H1 (cell line): ENCODE measurements at regions not wholly inside any gene's neighbourhood (a gene's known extent, or its start where the extent isn't known, plus 50 kb on each side); places are given as distances from the start of the nearest gene placed in this dataset.

Experiments used
- CTCF ChIA-PET: fragments of 300-600 bp; sonication (Branson Sonifier 250); formaldehyde crosslinking; loops from one replicate; lab custom pipeline; 2021; ENCODE audit not compliant: partially characterized antibody; lab: Charles Lee
- POLR2A ChIA-PET: fragments of 300-600 bp; sonication (Branson Sonifier 250); formaldehyde crosslinking; loops from one replicate; lab custom pipeline; 2021; ENCODE audit warnings: inconsistent platforms; ENCODE audit not compliant: partially characterized antibody; lab: Charles Lee
- DNase-seq, 2 experiments: peaks; one replicate each; pipeline versions ENCODE4 v3.0.0 to v3.0.0-alpha.2; 2010 to 2022; ENCODE audit warnings: low spot score in 2 of 2, low read depth in 1 of 2, mixed read lengths in 1 of 2
- FAIRE-seq: peaks from 2 replicates; lab custom pipeline; 2011; peaks lifted over from hg19 to GRCh38; lab: Jason Lieb, UNC
- H2AFZ ChIP-seq: 2 replicates; pipeline ENCODE4 v1.8.1; 2012; ENCODE audit warnings: low read length, inconsistent platforms
- H2AK5ac ChIP-seq: 2 replicates; pipeline ENCODE4 v1.6.1; 2013; ENCODE audit warnings: low read depth, low read length
- H2BK120ac ChIP-seq: replicated peaks from 2 replicates; pipeline ENCODE3; 2013; ENCODE audit warnings: low read depth, low read length, inconsistent platforms
- H2BK12ac ChIP-seq: 2 replicates; pipeline ENCODE4 v1.6.1; 2013; ENCODE audit warnings: low read depth, low read length
- H2BK15ac ChIP-seq: 2 replicates; pipeline ENCODE4 v1.6.1; 2013; ENCODE audit warnings: low read length
- H2BK20ac ChIP-seq: 2 replicates; pipeline ENCODE4 v1.6.1; 2013; ENCODE audit warnings: low read length
- H2BK5ac ChIP-seq: 2 replicates; pipeline ENCODE4 v1.6.1; 2013; ENCODE audit warnings: low read depth, low read length
- H3K14ac ChIP-seq: 2 replicates; pipeline ENCODE4 v1.6.1; 2013; ENCODE audit warnings: inconsistent platforms; ENCODE audit not compliant: insufficient read length
- H3K18ac ChIP-seq: 2 replicates; pipeline ENCODE4 v1.6.1; 2013; ENCODE audit warnings: low read length; ENCODE audit errors: extremely low read depth
- H3K23ac ChIP-seq: 2 replicates; pipeline ENCODE4 v1.6.1; 2013; ENCODE audit warnings: inconsistent platforms; ENCODE audit not compliant: insufficient read length
- H3K23me2 ChIP-seq: 2 replicates; pipeline ENCODE4 v1.6.1; 2013; ENCODE audit warnings: low read depth, low read length
- H3K27ac ChIP-seq: 2 replicates; pipeline ENCODE4 v1.6.1; 2011; ENCODE audit warnings: low read depth, low read length, inconsistent platforms
- H3K27me3 ChIP-seq, 4 experiments: replicated peaks in 1 of 4; 1 replicate in 1 of 4; 2 replicates in 3 of 4; pipeline versions ENCODE4 v1.6.1 to v1.8.1; 2011 to 2013; ENCODE audit warnings: low read length in 3 of 4, mild to moderate bottlenecking in 3 of 4, inconsistent platforms in 2 of 4, mixed read lengths in 2 of 4, moderate library complexity in 1 of 4; ENCODE audit not compliant: control insufficient read depth in 3 of 4, insufficient read depth in 3 of 4; ENCODE audit errors: extremely low read depth in 1 of 4
- H3K36me3 ChIP-seq, 4 experiments: 2 replicates each; pipeline versions ENCODE4 v1.6.1 to v1.8.1; 2011 to 2013; ENCODE audit warnings: mild to moderate bottlenecking in 4 of 4, low read length in 3 of 4, moderate library complexity in 2 of 4, control low read depth in 1 of 4, inconsistent platforms in 1 of 4; ENCODE audit not compliant: insufficient read depth in 4 of 4, control insufficient read depth in 2 of 4
- H3K4ac ChIP-seq: replicated peaks from 2 replicates; pipeline ENCODE3; 2013; ENCODE audit warnings: low read length, low read depth, mixed read lengths, inconsistent platforms; ENCODE audit not compliant: insufficient read length
- H3K4me1 ChIP-seq, 4 experiments: replicated peaks in 1 of 4; 1 replicate in 1 of 4; 2 replicates in 3 of 4; pipeline versions ENCODE4 v1.6.1 to v1.8.1; 2011 to 2013; ENCODE audit warnings: low read length in 3 of 4, inconsistent platforms in 2 of 4, mixed read lengths in 1 of 4; ENCODE audit not compliant: insufficient read depth in 4 of 4, control insufficient read depth in 3 of 4
- H3K4me2 ChIP-seq, 2 experiments: 2 replicates each; pipeline versions ENCODE4 v1.6.1 to v1.8.1; 2011 to 2013; ENCODE audit warnings: low read depth in 2 of 2, low read length in 2 of 2, control low read depth in 1 of 2, inconsistent platforms in 1 of 2, mild to moderate bottlenecking in 1 of 2; ENCODE audit not compliant: insufficient read depth in 1 of 2
- H3K4me3 ChIP-seq, 4 experiments: fragments of 200-600, 300-600 bp in 1 of 4; sonication (generic), shearing (Covaris generic), sonication (Bioruptor Twin) in 1 of 4; 2 replicates each; pipeline versions ENCODE4 v1.5.1 to v1.8.1; 2011 to 2016; ENCODE audit warnings: low read length in 4 of 4, low read depth in 3 of 4, control low read depth in 2 of 4, inconsistent platforms in 2 of 4, mild to moderate bottlenecking in 2 of 4, mixed read lengths in 1 of 4, moderate library complexity in 1 of 4; ENCODE audit not compliant: insufficient read depth in 2 of 4; ENCODE audit errors: extremely low read depth in 1 of 4
- H3K56ac ChIP-seq: replicated peaks from 2 replicates; pipeline ENCODE3; 2013; ENCODE audit warnings: low read depth, mild to moderate bottlenecking, mixed read lengths, low read length, inconsistent platforms; ENCODE audit not compliant: insufficient read length
- H3K79me1 ChIP-seq: 2 replicates; pipeline ENCODE4 v1.6.1; 2013; ENCODE audit warnings: low read depth, low read length, control low read depth
- H3K79me2 ChIP-seq, 2 experiments: 2 replicates each; pipeline versions ENCODE4 v1.6.1 to v1.8.1; 2012 to 2013; ENCODE audit warnings: low read length in 2 of 2, mild to moderate bottlenecking in 2 of 2, inconsistent platforms in 1 of 2; ENCODE audit not compliant: insufficient read depth in 2 of 2, control insufficient read depth in 1 of 2
- H3K9ac ChIP-seq, 4 experiments: replicated peaks in 1 of 4; 1 replicate in 1 of 4; 2 replicates in 3 of 4; pipeline versions ENCODE4 v1.6.1 to v1.8.1; 2011 to 2013; ENCODE audit warnings: low read depth in 3 of 4, low read length in 3 of 4, control low read depth in 2 of 4, mild to moderate bottlenecking in 2 of 4, moderate library complexity in 2 of 4, inconsistent platforms in 1 of 4; ENCODE audit errors: extremely low read depth in 1 of 4
- H3K9me3 ChIP-seq, 2 experiments: 2 replicates each; pipeline versions ENCODE4 v1.6.1 to v1.8.1; 2012 to 2013; ENCODE audit warnings: mild to moderate bottlenecking in 2 of 2, moderate library complexity in 2 of 2, control low read depth in 1 of 2, inconsistent platforms in 1 of 2, low read depth in 1 of 2, low read length in 1 of 2, mixed read lengths in 1 of 2; ENCODE audit not compliant: insufficient read depth in 2 of 2
- H4K20me1 ChIP-seq, 2 experiments: replicated peaks in 1 of 2; 2 replicates each; pipeline versions ENCODE3 to v1.8.1; 2011 to 2013; ENCODE audit warnings: inconsistent platforms in 2 of 2, low read length in 2 of 2, mild to moderate bottlenecking in 1 of 2; ENCODE audit not compliant: insufficient read depth in 2 of 2, control insufficient read depth in 1 of 2
- H4K5ac ChIP-seq: 2 replicates; pipeline ENCODE4 v1.6.1; 2013; ENCODE audit warnings: low read length, low read depth, mixed read lengths, inconsistent platforms; ENCODE audit not compliant: insufficient read length
- H4K8ac ChIP-seq: 2 replicates; pipeline ENCODE4 v1.8.0; 2013; ENCODE audit warnings: mild to moderate bottlenecking, moderate library complexity, low read length, inconsistent platforms; ENCODE audit not compliant: insufficient read depth; ENCODE audit errors: extremely low read depth
- H4K91ac ChIP-seq: replicated peaks from 2 replicates; pipeline ENCODE3; 2013; ENCODE audit warnings: low read length, mixed read lengths, inconsistent platforms; ENCODE audit not compliant: insufficient read length
- CREB1 ChIP-seq: IDR thresholded peaks from 2 replicates; pipeline ENCODE4 v1.6.1; 2012; ENCODE audit warnings: inconsistent platforms
- CTCF ChIP-seq, 3 experiments: IDR thresholded peaks; 1 replicate in 2 of 3; 2 replicates in 1 of 3; pipeline versions ENCODE4 v1.5.1 to v1.6.1; 2011; ENCODE audit warnings: low read length in 3 of 3, mild to moderate bottlenecking in 3 of 3, inconsistent platforms in 2 of 3, low read depth in 1 of 3, moderate library complexity in 1 of 3; ENCODE audit not compliant: insufficient read depth in 1 of 3; ENCODE audit errors: control extremely low read depth in 1 of 3
- EGR1 ChIP-seq: IDR thresholded peaks from 2 replicates; pipeline ENCODE4 v1.6.1; 2011; ENCODE audit warnings: low read depth, low read length, borderline replicate concordance
- RAD21 ChIP-seq, 2 experiments: IDR thresholded peaks in 1 of 2; conservative IDR thresholded peaks in 1 of 2; 2 replicates each; pipeline ENCODE4 v1.6.1; 2011; ENCODE audit warnings: low read depth in 2 of 2, low read length in 2 of 2, improper control_type of control experiment in 1 of 2, inconsistent platforms in 1 of 2, mild to moderate bottlenecking in 1 of 2, moderate library complexity in 1 of 2
- TBP ChIP-seq: IDR thresholded peaks from 2 replicates; pipeline ENCODE4 v1.6.1; 2011; ENCODE audit warnings: low read depth, low read length, improper control_type of control experiment
- YY1 ChIP-seq: IDR thresholded peaks from 2 replicates; pipeline ENCODE4 v1.6.1; 2011; ENCODE audit warnings: low read depth, mild to moderate bottlenecking, low read length
- ZNF274 ChIP-seq: IDR thresholded peaks from 2 replicates; pipeline ENCODE4 v1.7.0; 2012; ENCODE audit warnings: low read length, borderline replicate concordance; ENCODE audit errors: extremely low read depth
- WGBS, 2 experiments: shearing (Covaris generic) in 1 of 2; methylation state at CpG; one replicate each; pipeline versions ENCODE4 v1.1.6 to v1.1.7; 2013 to 2015; ENCODE audit warnings: low lambda C conversion rate in 2 of 2, mixed read lengths in 2 of 2, inconsistent platforms in 1 of 2, low coverage in 1 of 2, missing lambda C conversion rate in 1 of 2; ENCODE audit not compliant: insufficient replicate concordance in 2 of 2, insufficient coverage in 1 of 2, insufficient read length in 1 of 2; ENCODE audit errors: extremely low coverage in 1 of 2, missing lambda C conversion rate in 1 of 2; 5-methylcytosine and 5-hydroxymethylcytosine counted together
- TF ChIP-seq, protein P1 (sequence below): IDR thresholded peaks from 2 replicates; pipeline ENCODE4 v1.6.1; 2012; ENCODE audit warnings: inconsistent platforms

GRCh38 chr9:16154521-16155078 lies 601.8 kb downstream of the CCDC171 start:
- Histone ChIP-seq H2BK20ac (0 out of 2 replicates have a peak overlapping the region, but pooled peaks have one; percentile 19), H2BK5ac (no peak overlapping the region), H3K4me2 (peak overlapping the region; percentile 16 to 64; a peak in 3 of 4 replicates), H3K56ac (no peak overlapping the region), H4K5ac (no peak overlapping the region), H3K27me3 (peaks cover 0 to 16% (median 6%) of the 10 kb centered on the region in 4 experiments; a peak in 5 of 7 replicates), H2BK15ac (0 out of 2 replicates have a peak overlapping the region, but pooled peaks have one; percentile 67), H4K20me1 (no peaks in the 10 kb centered on the region), H3K4me3 (peak overlapping the region in 3 of 4 experiments; percentile 18 to 50 (median 23); a peak in 6 of 8 replicates), H3K14ac (no peak overlapping the region), H4K91ac (no peak overlapping the region), H3K9me3 (no peaks in the 10 kb centered on the region), H3K23me2 (no peaks in the 10 kb centered on the region), H3K23ac (no peak overlapping the region), H3K9ac (no peak overlapping the region), H3K79me2 (no peaks in the 10 kb centered on the region), H3K18ac (0 out of 2 replicates have a peak overlapping the region, but pooled peaks have one; percentile 3), H2BK12ac (no peak overlapping the region), H3K36me3 (no peaks in the 10 kb centered on the region), H3K79me1 (no peaks in the 10 kb centered on the region), H2AFZ (peak overlapping the region; percentile 96), H3K4ac (no peak overlapping the region), H3K27ac (no peak overlapping the region), H2AK5ac (no peak overlapping the region), H4K8ac (no peak overlapping the region), H2BK120ac (no peak overlapping the region), H3K4me1 (peaks cover 0 to 3% (median 1%) of the 10 kb centered on the region in 4 experiments; a peak in 5 of 7 replicates)
- ChIA-PET CTCF (interaction anchor here (0.6 to 3.3 kb wide), 27 partner anchors 9 to 1714 kb away, joined by 3 to 15 read pairs (median 4); no protein-coding TSS in a partner anchor), POLR2A (interaction anchor here (0.7 to 1.3 kb wide), 4 partner anchors 15 to 1425 kb away, joined by 3 to 7 read pairs (median 4); no protein-coding TSS in a partner anchor)
- DNase-seq (peak; percentile 36 to 82), FAIRE-seq (peak; percentile 55)
- 9% methylated on average over 28 of the region's 28 CpGs; no CpG with 5 or more reads in 1 of the 2 experiments for WGBS, 2 experiments
- TF ChIP-seq RAD21 (IDR thresholded peaks at IDR 0.05 in 1 of 2, conservative IDR thresholded peaks at IDR 0.05 in 1 of 2; ENCODE audit: low read depth in 2 of 2, low read length in 2 of 2) (peak; percentile 48 to 67), YY1 (peak; percentile 51; the same call in 1 of the 2 replicates), ZNF274 (no peak), TBP (peak; percentile 25; the same call in 1 of the 2 replicates), EGR1 (peak; percentile 41; the same call in 1 of the 2 replicates), CTCF (IDR thresholded peaks at IDR 0.05; ENCODE audit: control extremely low read depth in 1 of 3, insufficient read depth in 1 of 3, low read depth in 1 of 3, low read length in 3 of 3) (peak; percentile 59 to 70 (median 60)), CREB1 (peak; percentile 48; the same call in 1 of the 2 replicates)
- TF ChIP-seq, protein P1, sequence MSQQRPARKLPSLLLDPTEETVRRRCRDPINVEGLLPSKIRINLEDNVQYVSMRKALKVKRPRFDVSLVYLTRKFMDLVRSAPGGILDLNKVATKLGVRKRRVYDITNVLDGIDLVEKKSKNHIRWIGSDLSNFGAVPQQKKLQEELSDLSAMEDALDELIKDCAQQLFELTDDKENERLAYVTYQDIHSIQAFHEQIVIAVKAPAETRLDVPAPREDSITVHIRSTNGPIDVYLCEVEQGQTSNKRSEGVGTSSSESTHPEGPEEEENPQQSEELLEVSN, result peak; percentile 90
